HG03457 (cell line): ENCODE measurements at regions not wholly inside any gene's neighbourhood (a gene's known extent, or its start where the extent isn't known, plus 50 kb on each side); places are given as distances from the start of the nearest gene placed in this dataset.

Experiments used
- ATAC-seq: cut with Tn5 transposase; IDR thresholded peaks from one replicate; pipeline ENCODE4 v1.9.1; 2021; ENCODE audit warnings: moderate number of reproducible peaks; ENCODE audit not compliant: unreplicated experiment

DNA sequence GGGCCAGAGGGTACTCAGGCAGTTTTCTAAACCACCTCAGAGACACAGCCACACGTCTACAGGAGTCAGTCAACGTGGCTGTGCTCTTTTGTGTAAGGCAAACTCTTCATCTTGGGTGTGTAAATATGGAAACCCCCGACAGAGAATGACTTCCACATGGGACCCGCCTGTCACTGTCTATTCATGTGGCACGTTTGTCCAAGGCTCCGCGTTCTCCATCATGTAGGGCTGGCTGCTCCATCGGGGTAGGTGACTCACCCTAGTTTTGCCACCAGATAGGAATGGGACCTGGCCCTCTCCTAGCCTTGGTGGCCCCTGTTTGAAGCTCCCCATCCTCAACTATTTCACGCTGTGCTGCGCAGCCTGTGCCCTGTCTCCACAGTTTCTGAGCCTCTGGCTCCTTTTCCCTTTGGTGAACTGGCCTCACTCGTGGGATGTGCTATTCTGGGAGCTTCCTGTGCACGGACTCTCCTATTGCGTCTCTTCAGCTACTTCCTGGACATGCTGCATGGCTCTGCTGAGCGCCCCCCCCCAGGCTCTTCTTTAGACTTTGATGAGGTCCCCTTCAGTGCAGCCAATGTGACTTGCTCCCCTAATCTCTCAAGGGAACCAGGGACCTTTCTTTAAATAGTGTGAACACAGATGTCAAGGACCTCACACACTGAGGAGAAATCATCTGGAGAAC is 143.2 kb upstream of the PDE10A start:
- ATAC-seq = no peak

DNA sequence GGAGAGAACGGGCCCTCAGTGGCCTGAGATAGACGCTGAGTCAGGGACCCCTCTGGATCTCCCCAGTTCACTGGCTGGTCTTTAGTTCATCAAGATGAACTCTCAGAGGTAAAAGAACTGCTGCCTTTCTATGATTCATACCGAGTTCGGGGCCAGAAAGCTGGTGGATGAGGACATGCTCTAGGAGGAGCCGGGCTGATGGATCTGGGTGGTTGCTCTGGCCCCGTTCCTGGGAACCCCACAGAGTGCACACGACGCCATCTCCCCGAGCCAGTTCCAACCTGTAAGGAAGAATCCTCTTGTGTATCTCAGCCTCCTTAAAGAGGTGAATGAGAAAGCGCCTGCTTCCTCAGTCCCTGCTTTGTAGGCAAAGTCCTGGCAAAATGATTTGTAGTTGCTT is 142.6 kb upstream of the PDE10A start:
- no peak for ATAC-seq

DNA sequence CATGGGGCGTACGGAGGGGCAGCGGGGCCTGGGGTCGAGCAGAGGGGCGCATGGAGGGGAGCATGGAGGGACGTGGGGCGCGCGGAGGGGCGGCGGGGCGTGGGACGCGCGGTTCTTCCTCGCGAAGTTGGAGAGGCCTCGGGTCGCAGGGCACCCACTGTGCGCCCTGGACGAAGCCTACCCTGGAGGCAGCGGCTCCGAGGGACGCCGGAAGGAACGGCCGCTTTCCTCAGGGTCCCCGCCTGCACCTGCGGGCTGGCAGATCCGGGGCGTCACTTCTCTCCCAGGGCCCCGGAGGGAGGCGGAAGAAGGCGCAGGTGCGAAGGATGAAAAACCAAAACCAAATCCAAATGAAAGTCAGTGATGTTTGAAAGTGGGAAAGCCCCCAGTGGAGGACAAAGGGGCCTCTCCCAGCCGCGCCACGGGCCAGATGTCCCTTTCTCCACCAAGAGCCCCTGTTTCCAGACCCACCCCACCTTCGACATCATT is 142.1 kb upstream of the PDE10A start:
- no peak for ATAC-seq

DNA sequence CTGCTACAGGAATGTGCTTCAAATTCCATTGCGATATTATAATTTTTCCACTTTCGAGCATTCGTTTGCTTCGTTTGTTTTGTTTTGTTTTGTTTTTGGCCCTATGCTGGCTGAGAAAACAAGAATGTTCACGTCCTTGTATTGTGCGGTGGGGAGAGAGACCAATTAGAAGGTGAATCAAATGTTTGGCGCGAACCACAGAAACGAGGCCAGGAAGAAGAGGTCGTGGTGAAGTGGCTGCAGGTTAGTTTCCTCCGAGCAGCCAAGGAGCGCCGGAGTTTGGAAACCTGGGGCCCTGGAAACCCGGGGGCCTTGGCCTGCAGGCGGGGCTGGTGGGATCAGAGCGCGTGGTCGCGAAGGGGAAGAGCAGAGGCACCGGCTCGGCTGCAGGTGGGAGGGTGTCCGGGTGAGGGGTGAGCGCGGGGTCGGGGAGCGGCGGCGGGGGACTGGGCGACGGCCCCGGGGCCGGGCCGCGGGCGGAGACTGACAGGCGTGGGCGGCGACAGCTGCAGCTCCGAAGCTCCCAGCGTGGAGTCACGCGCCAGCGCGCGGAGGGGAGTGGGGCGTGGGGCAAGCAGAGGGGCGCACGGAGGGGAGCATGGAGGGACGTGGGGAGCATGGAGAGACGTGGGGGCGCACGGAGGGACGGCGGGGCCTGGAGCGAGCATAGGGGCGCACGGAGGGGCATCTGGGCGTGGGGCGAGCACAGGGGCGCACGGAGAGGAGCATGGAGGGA is 141.5 kb upstream of the PDE10A start:
- no peak for ATAC-seq

DNA sequence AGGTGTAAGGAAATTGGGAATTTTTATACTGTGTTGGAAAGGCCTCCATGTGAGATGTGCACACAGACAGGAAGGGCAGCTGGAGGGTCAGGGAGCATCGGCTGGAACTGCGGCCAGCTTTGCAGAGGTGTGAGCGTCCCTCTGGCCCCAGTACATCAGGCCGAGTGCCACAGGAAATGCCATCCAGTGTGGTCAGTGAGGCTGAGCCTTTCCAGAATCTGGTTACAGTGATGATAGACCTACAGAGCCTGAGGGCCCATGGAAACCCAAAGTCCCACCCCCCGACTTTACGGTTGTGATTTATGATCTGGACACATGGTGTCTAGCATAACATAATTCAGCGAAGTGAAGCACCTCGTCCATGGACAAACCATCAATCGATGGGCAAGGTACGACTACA is 137.3 kb upstream of the PDE10A start:
- no peak for ATAC-seq

DNA sequence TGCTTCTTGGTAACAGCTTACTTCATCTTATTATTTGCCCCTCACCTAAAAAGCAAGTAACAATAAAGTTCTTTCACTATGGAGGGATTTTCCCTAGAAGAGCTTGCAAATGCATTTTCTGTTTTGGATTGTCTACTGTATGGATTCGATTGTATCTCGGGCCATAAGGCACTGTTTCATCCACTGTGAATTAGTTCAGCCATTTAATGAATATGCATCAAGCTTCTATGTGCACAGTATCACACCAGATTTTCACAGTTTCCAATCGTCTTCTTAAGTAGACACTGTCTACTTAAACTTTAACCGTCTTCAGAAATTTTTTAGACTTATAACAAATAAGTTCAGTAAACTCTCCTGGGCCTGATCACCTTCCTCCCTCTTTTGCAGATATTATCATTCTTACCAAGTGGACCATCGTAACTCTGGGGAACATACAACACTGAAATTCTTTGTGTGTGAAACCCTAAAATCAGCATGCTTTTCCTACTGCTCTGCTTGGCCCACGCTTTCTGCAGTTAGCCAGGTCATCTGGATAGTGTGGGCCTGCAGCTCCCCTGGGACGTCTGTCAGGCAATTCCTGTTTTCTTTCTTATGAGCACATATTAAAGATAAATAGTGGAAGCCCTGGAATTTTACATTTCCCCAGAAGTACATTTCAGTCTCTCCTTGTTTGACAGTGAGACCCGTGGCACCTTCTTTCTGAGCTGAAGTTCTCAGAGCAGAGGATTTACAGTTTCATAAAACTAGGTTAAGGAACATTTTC is 136.5 kb upstream of the PDE10A start:
- no peak for ATAC-seq

DNA sequence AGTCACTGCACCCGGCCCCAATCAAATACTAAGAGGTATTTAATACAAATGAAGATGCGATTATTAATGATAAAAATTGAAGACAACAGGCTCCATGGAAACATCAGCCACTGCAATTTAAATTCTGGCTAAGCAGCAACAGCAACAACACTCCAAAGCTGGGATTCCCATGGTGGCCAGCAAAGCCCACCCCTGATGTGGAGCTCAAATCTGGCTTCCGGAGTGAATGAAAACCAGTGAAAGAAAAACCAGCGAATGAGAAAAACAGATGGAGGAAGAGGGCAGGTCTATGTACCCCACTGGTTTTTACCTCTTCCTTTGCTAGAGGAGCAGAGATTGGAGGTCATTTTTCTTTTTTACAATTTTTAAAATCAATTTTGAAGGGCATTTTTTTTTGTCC is 135.9 kb upstream of the PDE10A start:
- no peak for ATAC-seq

DNA sequence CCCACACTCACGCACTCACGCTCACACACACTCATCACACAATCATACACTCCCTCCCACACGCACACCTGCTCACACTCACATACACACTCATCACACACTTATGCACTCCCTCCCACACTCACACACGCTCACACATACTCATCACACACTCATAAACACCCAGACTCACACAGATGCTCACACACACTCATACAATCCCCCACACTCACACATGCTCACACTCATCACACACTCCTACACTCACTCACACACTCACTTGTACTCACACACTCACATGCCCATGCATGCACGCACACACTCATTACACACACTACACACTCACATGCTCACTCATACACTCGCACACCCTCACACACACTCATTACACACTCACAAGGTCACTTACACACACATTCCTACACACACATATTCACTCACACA is 131.1 kb upstream of the PDE10A start:
- ATAC-seq = no peak

DNA sequence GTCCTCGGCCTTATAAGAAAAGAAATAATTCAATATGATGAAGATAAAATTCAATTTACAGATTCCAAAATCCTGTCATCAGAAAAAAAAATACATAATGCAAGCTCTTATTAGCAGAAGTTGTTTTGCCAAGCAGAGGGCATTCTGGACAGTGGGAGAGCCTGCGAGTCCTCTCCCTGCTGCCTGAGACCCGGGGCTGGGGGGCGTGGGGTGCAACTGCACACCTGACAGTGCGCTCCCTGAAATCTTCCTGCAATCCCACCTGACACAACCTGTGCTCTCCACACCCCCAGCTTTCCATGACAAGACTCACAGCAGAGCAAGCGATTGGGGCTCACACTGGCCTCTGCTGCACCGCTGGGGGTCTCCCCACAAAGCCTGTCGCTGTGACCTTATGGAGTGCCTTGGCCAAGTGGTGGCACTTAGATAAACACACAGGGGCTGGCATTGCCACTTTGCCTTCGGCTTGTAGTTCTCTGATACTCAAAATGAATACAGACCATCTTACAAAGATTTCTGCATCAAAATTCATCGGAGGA is 130.3 kb upstream of the PDE10A start:
- ATAC-seq = no peak

DNA sequence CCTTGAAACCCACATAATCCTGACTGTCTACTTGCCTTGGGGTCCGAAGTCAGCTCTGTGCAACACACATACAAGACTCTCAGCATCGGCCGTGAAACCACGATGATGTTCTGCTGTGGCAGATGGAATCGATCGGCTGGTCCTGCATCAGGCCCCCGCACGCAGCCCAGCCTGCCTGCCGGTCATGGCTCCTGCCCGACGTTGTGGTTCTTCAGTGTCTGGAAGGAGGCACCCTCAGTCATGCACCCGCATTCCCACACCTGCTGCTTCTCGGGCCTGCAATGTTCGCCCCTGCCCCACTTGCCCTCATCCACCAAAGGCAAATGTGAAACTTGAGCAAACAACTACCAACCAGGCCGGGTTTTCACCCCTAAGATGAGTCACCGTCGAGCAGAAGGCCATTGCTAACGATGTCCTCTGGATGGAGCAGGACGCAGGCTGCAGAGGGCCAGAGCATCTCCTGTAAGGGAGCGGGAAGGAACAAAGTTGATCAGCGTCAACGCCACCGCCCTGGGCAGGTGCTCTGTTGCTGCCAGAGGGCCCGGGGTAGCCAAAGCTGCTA is 128.9 kb upstream of the PDE10A start:
- no peak for ATAC-seq

DNA sequence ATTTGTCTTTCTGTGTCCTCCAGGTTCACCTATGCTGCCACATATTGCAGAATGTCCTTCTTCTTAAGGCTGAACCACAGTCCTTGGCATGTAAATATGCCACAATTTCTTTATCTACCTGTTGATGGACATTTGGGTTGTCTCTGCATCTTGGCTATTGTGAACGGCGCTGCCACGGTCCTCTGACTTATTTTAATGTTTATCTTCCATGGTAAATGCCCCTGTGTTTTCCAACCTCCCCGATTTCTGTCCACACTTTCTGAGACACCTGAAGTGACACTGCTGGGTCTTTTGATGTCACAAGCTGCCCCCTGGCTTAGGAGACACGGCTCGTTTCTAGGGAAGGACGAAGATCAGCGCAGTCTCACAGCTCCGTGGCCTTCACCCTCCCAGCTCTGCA is 128.3 kb upstream of the PDE10A start:
- ATAC-seq = no peak

DNA sequence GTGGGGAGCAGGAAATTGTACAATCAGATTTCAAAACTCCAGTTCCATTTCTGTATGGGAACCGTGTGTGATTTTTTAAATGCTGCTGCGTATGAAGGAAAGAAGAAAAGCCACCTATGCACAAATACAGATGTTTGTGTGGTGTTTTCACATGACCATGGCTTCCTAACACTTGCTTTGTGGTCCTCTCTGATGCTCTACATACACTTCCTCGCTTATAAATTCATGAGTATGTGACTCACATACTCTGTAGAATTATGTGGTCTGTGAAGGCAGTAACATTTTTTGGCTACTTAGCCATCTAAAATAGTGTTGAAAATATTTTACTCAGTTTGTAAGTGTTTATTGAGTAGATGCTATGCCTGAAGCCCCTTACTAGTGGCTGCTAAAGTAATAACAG is 119.8 kb upstream of the PDE10A start:
- ATAC-seq = no peak

DNA sequence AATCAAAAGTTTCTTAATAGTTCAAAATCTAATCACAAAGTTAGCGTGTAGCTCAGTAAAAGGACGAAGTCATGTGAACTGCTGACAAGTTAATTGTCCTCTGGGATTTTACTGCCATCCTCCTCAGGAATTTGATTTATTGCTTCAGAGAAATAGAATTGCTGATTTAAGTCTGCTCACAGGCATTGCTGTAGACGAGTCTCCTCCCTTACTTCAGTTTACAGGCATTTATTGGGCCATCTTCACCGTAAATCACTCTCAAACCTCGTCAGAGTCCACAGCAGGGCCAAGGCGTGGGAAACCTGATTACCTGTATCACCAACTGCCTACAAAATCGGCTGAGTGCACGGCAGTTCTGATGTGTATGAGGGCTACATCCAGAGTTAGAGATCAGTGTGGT is 119.1 kb upstream of the PDE10A start:
- no peak for ATAC-seq

DNA sequence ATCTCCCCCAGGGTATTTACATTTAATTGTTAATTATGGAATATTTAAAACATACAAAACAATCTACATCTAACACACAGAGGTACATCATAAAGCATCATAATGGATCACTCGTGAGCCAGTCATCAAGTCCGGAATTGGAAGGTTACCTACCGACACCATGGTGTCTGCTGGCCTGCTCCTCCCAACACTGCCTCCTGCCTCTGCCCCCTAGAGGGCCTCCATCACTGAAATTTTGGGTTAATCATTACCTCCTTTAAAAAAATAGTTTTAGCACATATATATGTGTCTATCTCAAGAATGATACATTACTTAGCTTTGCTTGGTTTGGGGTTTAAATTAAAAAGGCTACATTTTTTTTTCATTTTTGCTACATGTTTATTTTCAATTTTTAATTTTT is 114.6 kb upstream of the PDE10A start:
- ATAC-seq = no peak

DNA sequence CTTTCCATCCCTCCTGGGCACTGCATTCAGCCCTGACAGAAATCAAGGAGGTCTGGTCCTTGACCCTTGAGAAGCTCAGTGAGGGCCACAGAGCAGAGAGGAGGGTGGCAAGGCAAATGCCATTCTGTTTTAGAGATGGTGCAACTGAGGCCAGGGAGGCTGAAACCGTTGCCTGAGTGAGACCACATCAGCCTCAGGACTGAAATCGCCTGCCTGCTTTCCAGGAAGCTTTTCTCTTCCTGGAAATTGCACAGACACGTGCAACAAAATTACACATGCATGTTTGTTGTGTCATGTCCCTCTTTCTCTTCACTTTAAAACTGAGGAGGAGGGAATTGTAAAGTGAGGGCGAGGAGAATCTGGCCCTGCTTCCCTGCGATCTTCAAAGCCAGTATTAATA is 113.7 kb upstream of the PDE10A start:
- ATAC-seq = no peak

DNA sequence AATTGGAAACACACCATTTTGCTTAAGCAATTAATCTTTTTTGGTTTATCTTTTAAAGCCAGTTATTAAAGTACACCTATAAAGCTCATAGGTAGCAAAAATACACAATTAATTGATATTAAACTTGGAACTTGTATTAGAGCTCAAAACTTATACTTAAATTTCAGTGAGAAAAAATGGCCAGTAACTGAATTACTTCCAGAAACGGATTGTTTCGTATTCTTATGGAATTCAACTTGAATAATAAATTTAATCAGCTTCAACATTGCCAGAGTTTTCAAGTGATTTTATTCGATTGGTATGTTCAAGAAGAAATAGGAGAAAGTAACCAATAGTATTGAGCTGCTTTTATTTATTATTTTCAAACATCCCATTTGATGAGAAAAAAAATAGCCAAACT is 112.7 kb upstream of the PDE10A start:
- no peak for ATAC-seq

DNA sequence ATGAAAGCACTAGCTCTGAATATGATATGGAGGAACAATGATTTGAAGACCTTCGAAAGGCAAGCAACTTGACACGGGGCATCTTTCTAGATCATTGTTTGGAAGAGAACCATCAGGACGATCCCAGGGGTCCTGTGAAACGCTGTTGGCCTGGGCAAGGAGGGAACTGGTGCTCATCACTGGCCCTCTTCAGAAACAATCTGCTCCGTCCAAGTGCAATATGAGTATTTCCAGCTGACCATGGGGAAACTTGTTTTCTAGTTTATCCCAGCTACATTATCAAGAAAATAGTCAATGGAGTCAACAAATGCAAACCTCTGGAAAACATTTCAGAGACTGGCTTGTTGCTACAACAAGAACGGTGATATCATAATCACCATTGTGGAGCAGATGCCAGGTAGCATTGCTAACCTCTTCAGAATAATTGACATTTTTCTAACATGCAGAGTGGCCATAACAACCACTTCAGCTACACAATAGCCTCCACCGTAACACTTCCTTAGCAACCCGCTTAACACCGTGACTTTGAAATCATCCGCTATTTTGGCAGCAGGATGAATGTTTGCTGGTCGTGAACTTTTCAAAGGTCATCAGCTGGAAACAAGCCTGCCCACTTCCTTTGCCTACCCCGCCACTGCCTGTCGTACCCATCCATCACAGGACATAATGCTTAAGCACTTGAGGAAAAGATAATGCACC is 112.0 kb upstream of the PDE10A start:
- ATAC-seq = no peak

DNA sequence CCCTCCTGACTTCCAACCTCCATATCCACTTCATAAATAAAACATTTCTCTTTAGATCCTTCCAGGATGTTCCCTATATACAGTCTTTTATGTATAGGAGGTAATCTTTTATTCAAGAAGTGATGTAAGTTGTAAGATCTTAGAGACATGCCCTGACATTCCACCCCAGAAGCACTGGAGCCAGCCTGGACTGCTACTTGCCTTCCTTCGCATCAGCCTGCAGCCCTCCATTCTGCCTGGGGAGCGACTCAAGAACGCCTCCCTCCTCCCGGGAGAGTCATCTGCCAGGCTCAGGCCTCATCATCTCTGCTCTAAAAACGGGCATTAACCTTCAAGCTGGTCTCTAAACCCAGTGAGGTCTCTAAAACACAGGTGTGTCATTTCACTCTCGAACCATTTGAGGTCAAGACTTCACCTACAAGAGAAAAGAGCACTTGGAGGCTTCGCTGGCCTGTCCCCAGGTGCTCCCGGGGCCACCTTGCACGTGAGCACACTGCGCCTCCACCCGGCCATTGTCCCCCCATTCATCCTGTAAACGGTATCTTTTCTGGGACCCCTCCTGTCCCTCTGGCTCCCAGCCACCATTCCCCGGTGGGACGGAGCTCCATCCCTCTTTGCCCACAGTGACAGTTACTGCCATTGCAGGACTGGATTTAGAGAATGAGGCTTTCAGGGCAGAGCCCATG is 107.5 kb upstream of the PDE10A start:
- ATAC-seq = no peak

DNA sequence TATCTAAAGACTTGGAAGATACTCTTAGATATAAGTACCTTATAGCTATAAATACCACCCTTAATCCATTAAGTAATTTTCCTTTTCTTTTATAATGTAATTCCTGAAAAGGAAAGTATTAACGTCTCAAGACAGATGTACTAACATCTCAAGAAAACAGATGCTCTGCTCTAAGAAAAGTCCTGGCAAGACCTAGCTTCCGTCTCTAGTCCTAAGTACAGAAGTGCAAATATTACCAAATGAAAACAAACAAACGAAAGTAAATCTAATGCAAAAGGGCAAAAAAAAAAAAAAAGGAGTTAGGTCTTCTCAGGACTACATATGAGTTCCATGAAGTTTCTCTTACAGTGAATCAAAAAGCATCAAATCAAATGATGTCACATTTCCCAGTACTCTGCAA is 106.8 kb upstream of the PDE10A start:
- no peak for ATAC-seq

DNA sequence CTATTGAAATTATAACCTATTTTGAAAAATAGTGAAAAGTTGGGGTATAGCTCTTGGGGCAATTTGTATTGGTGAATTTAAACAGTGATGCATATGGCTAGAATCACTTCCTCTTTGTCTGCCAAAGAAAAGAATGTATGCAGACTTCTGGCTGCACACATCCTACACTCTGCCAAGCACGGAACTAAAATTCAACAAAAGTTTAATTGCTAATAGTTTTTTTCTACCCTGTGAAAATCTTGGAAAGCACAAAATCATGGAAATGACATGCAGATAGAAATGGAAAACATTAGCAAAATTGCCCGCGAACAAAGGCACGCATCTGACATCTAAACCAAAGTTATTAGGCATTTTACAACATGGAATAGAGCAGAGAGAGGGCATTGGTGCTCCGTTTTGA is 106.4 kb upstream of the PDE10A start:
- ATAC-seq = no peak
